GM18520 (cell line): ENCODE measurements at regions not wholly inside any gene's neighbourhood (a gene's known extent, or its start where the extent isn't known, plus 50 kb on each side); places are given as distances from the start of the nearest gene placed in this dataset.

ENCODE experiments used
- ATAC-seq: cut with Tn5 transposase; IDR thresholded peaks from one replicate; pipeline ENCODE4 v1.9.1; 2021; ENCODE audit not compliant: unreplicated experiment

DNA sequence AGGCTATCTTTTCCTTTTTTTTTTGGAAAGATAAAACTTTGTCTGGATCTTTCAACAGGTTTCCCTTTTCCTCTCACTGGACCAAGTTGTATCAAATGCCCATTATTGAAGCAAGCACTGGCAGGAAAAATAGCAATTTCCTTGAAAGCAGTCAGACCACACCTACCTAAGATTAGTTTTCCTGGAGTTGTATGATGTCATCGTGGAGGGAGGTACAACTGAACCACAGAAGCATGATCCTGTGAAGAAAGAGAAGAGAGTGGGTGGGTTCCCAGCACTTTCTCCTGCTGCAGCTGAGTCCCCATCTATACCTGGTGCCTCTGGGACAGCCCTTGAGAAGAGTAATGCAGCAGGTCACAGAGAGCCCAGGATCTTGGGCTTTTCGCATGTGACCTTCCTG is 63.6 kb upstream of the ERCC4 start:
- no peak for ATAC-seq

DNA sequence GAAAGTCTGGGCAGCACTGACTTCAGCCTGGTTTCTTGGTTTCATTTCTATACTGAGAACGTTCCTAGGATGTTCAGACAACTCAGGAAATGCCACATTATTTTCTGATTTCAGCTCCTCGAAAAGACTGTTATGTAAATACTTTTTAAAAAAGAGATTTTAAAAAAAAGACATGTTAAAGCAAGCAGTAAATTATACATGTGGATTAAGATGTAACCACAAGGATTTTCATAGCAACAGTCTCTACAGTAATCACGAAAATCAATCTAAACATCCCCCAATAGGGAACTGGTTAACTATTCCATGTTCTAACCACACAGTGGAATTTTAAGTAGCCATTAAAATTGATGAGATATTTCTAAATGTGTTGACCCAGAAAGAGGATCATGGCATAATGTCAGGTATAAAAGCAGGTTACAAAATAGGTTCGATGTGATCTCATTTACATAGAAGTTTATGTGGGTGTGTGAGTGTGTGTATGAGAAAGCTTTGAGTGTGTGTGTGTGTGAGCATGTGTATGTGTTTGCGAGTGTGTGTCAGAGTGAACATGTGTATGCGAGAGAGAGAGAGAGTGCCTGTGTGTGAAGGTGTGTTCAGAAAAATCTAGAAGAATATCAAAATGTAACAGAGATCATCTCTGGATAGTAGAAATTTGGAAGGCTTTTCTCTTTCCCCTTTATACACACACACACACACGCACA is 63.0 kb upstream of the ERCC4 start:
- ATAC-seq, result no peak

- no peak for ATAC-seq
Observed at GRCh38 chr16:13858873-13859580, 60.9 kb upstream of the ERCC4 start.

- no peak for ATAC-seq
Observed at GRCh38 chr16:13863075-13863765, 56.7 kb upstream of the ERCC4 start.

DNA sequence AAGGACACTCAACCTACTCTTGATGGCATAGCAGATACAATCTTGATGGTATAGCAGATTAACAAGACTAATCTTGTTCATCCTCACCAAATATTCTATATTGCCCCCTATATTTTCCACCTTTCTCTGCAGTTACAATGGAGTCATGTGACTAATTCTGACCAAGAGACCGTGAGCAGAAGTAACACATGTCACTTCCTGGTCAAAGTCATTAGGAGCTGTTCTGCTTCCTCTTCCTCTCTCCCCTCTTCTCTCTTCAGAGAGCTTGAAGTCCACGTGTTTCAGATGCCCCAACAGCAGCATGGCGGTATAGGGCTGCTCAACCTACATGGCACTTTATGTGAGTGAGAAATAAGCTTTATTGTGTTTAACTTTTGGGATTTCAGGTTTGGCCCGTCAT is 55.3 kb upstream of the ERCC4 start:
- no peak for ATAC-seq

DNA sequence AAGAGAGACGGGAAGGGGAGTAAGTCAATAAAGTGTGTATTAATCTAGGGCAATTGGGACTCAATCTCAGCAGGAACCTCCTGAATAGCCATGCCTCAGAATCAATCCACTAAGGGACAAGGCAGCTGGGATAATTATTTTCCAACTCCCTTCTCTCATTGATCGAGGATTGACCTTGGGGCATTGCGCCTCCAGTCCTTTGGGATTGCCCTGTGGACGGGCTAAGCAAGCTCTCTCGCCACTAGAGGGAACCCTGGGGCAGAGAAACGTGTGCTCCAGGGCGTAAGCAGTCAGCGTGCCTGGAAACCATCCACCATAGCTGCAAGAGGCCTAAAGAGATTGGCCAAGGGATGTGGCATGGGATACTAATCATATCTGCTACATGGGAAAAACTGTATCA is 53.9 kb upstream of the ERCC4 start:
- no peak for ATAC-seq
